ENCODE measurements at regions not wholly inside any gene's neighbourhood (a gene's known extent, or its start where the extent isn't known, plus 50 kb on each side); places are given as distances from the start of the nearest gene placed in this dataset.

- H3K27me3 ChIP-seq (ENCODE audit: control insufficient read depth in 2 of 2, insufficient read depth in 2 of 2, low read length in 2 of 2), result no peaks in the 10 kb centered on the region
- no peak for TF ChIP-seq MAX (IDR thresholded peaks at IDR 0.05; ENCODE audit: insufficient read depth, insufficient read length)
- no peak for TF ChIP-seq FOS (IDR thresholded peaks at IDR 0.05; ENCODE audit: borderline replicate concordance, insufficient read depth, low read length)
- TF ChIP-seq JUN (IDR thresholded peaks at IDR 0.05; ENCODE audit: borderline replicate concordance, insufficient read depth, insufficient read length, low read depth), result no peak
- TF ChIP-seq CTCF (IDR thresholded peaks at IDR 0.05; ENCODE audit: extremely low read depth in 1 of 2, insufficient read depth in 1 of 2, low read depth in 1 of 2, low read length in 2 of 2), result no peak
- no peak for TF ChIP-seq POLR2A (IDR thresholded peaks at IDR 0.05; ENCODE audit: low read depth, low read length)
- no peak for TF ChIP-seq MYC (IDR thresholded peaks at IDR 0.05; ENCODE audit: low read depth, low read length)
- no peak for TF ChIP-seq EZH2 (IDR thresholded peaks at IDR 0.05; ENCODE audit: borderline replicate concordance, low read depth, low read length, severe bottlenecking)
- no peak for TF ChIP-seq GATA2 (IDR thresholded peaks at IDR 0.05; ENCODE audit: insufficient read depth, insufficient read length, low read depth, low read length)
- no peak for TF ChIP-seq POLR2AphosphoS5 (IDR thresholded peaks at IDR 0.05; ENCODE audit: insufficient read depth, low read depth, low read length)
- H3K4me1 ChIP-seq (ENCODE audit: control insufficient read depth, extremely low read depth, insufficient read depth, low read length), result no peaks in the 10 kb centered on the region
- H3K9me1 ChIP-seq (replicated peaks; ENCODE audit: control insufficient read depth, extremely low read depth, insufficient read depth, low read length), result no peaks in the 10 kb centered on the region
- no peak overlapping the region for H2AFZ ChIP-seq (ENCODE audit: low read depth, low read length)
- FAIRE-seq (no peak), DNase-seq (ENCODE audit: low read depth, low spot score) (no peak)
- no peak overlapping the region for H3K4me2 ChIP-seq (ENCODE audit: insufficient read depth, low read length)
- no peak overlapping the region for H3K4me3 ChIP-seq (replicated peaks in 1 of 3; ENCODE audit: insufficient read depth in 1 of 3, low read depth in 1 of 3, low read length in 3 of 3)
- no peaks in the 10 kb centered on the region for H3K79me2 ChIP-seq (ENCODE audit: control insufficient read depth, insufficient read depth, low read length)
- no peak overlapping the region for H3K9ac ChIP-seq (replicated peaks; ENCODE audit: extremely low read depth, insufficient read depth, low read length)
- intact Hi-C loops (cut with micrococcal nuclease), result no loop called here
- dilution Hi-C loops (cut with MboI; ENCODE audit: extremely low pct_ligation_motif_present, low sequenced_read_pairs), result no loop called here
- POLR2A ChIA-PET, result no interaction called here
- CTCF ChIA-PET, result no interaction called here
- no peaks in the 10 kb centered on the region for H3K36me3 ChIP-seq (ENCODE audit: control insufficient read depth in 2 of 2, extremely low read depth in 1 of 2, insufficient read depth in 2 of 2, low read length in 2 of 2)
- no peak overlapping the region for H3K27ac ChIP-seq (ENCODE audit: insufficient read depth, low read depth, low read length)
- no TSS peak for BruUV-seq (replicated peaks)
- no peaks in the 10 kb centered on the region for H3K9me3 ChIP-seq (replicated peaks; ENCODE audit: control insufficient read depth, insufficient read depth, low read length)
- no peaks in the 10 kb centered on the region for H4K20me1 ChIP-seq (replicated peaks; ENCODE audit: control insufficient read depth, extremely low read depth, insufficient read depth, low read length)
These were observed 361.4 kb downstream of the TEX13C start for GRCh38 chrX:125681058-125681457.
